GM19328 (cell line): ENCODE measurements at regions not wholly inside any gene's neighbourhood (a gene's known extent, or its start where the extent isn't known, plus 50 kb on each side); places are given as distances from the start of the nearest gene placed in this dataset.
A peak's percentile ranks its signal among the peaks of the same experiment; 100 is the strongest.
"Not testable (repeated sequence)": the region's sequence is repeated elsewhere in the genome, so short reads cannot be mapped to it uniquely, and the experiment has no call there.

ENCODE experiments used
- ATAC-seq: cut with Tn5 transposase; IDR thresholded peaks from one replicate; pipeline ENCODE4 v1.9.1; 2021; ENCODE audit warnings: mild to moderate bottlenecking, moderate library complexity; ENCODE audit not compliant: unreplicated experiment

- ATAC-seq, result no peak
These were observed 110.0 kb upstream of the DLG1 start for GRCh38 chr3:197408177-197408957.

- no peak for ATAC-seq
These were observed 109.1 kb upstream of the DLG1 start for GRCh38 chr3:197407526-197407925.

GRCh38 chr3:197407053-197407452 is 108.6 kb upstream of the DLG1 start:
- no peak for ATAC-seq

GRCh38 chr3:197406266-197406665 is 107.9 kb upstream of the DLG1 start:
- no peak for ATAC-seq

- ATAC-seq, result no peak
These were observed 106.3 kb upstream of the DLG1 start for GRCh38 chr3:197404754-197405153.

- no peak for ATAC-seq
These were observed 105.6 kb upstream of the DLG1 start for GRCh38 chr3:197404030-197404429.

GRCh38 chr3:197402401-197402800 is 104.0 kb upstream of the DLG1 start:
- not testable (repeated sequence) for ATAC-seq

GRCh38 chr3:197399486-197399885 is 101.1 kb upstream of the DLG1 start:
- no peak for ATAC-seq

- no peak for ATAC-seq
These were observed 100.0 kb upstream of the DLG1 start for GRCh38 chr3:197398286-197398878.

GRCh38 chr3:197397838-197398237 is 99.4 kb upstream of the DLG1 start:
- ATAC-seq, result no peak

- peak; percentile 95 for ATAC-seq
These were observed 96.3 kb upstream of the DLG1 start for GRCh38 chr3:197394464-197395321.

- ATAC-seq, result peak; percentile 43
These were observed 95.7 kb upstream of the DLG1 start for GRCh38 chr3:197394126-197394463.

GRCh38 chr3:197393711-197394110 is 95.3 kb upstream of the DLG1 start:
- ATAC-seq, result no peak

- ATAC-seq, result no peak
These were observed 94.5 kb upstream of the DLG1 start for GRCh38 chr3:197392961-197393360.

- no peak for ATAC-seq
These were observed 83.0 kb upstream of the DLG1 start for GRCh38 chr3:197381371-197381770.

GRCh38 chr3:197380786-197381185 is 82.4 kb upstream of the DLG1 start:
- ATAC-seq, result no peak

- no peak for ATAC-seq
These were observed 80.7 kb upstream of the DLG1 start for GRCh38 chr3:197378985-197379718.

- no peak for ATAC-seq
These were observed 78.5 kb upstream of the DLG1 start for GRCh38 chr3:197376735-197377555.

GRCh38 chr3:197376020-197376419 is 77.6 kb upstream of the DLG1 start:
- ATAC-seq, result no peak

GRCh38 chr3:197375001-197375441 is 76.6 kb upstream of the DLG1 start:
- no peak for ATAC-seq
